Activated T-cell treated with anti-CD3 and anti-CD28 coated beads, Interleukin-2, amount 50 U/mL, for 4 hours (primary cell): ENCODE measurements at regions not wholly inside any gene's neighbourhood (a gene's known extent, or its start where the extent isn't known, plus 50 kb on each side); places are given as distances from the start of the nearest gene placed in this dataset.
A peak's percentile ranks its signal among the peaks of the same experiment; 100 is the strongest.
"Not testable (repeated sequence)": the region's sequence is repeated elsewhere in the genome, so short reads cannot be mapped to it uniquely, and the experiment has no call there.

Source experiments
- ATAC-seq, 2 donors: fragments of 200-7000 bp; cut with Tn5 transposase; one replicate each; pipeline ENCODE4 v1.10.0; 2021
- DNase-seq: peaks from one replicate; pipeline ENCODE4 v3.0.0-alpha.2; 2020
- H3K27me3 Mint-ChIP-seq: one replicate; pipeline ENCODE4 v1.8.0; 2021; ENCODE audit warnings: low read depth, mixed read lengths
- H3K36me3 Mint-ChIP-seq: one replicate; pipeline ENCODE4 v1.8.0; 2022; ENCODE audit warnings: mixed read lengths; ENCODE audit not compliant: insufficient read depth
- H3K4me1 Mint-ChIP-seq: one replicate; pipeline ENCODE4 v1.8.0; 2021; ENCODE audit warnings: low read depth, mixed read lengths
- H3K4me3 Mint-ChIP-seq: one replicate; pipeline ENCODE4 v1.8.0; 2021; ENCODE audit warnings: mild to moderate bottlenecking, moderate library complexity, mixed read lengths
- H3K9me3 Mint-ChIP-seq: one replicate; pipeline ENCODE4 v1.8.0; 2021; ENCODE audit warnings: mixed read lengths

- not testable (repeated sequence) for H3K36me3 Mint-ChIP-seq, H3K4me3 Mint-ChIP-seq, H3K27me3 Mint-ChIP-seq, H3K4me1 Mint-ChIP-seq, ATAC-seq, DNase-seq
- peaks cover 16% of the 10 kb centered on the region for H3K9me3 Mint-ChIP-seq
These were observed 1929.7 kb upstream of the DEFB115 start for GRCh38 chr20:29327600-29328420.

- not testable (repeated sequence) for H3K4me3 Mint-ChIP-seq, ATAC-seq, H3K27me3 Mint-ChIP-seq, DNase-seq, H3K4me1 Mint-ChIP-seq, H3K36me3 Mint-ChIP-seq
- peaks cover 28% of the 10 kb centered on the region for H3K9me3 Mint-ChIP-seq
These were observed 1926.9 kb upstream of the DEFB115 start for GRCh38 chr20:29330429-29331115.

GRCh38 chr20:29349836-29350235, 1907.6 kb upstream of the DEFB115 start:
- ATAC-seq, result no peak

GRCh38 chr20:29375937-29376336, 1881.5 kb upstream of the DEFB115 start:
- H3K9me3 Mint-ChIP-seq, result peaks cover 13% of the 10 kb centered on the region
- not testable (repeated sequence) for ATAC-seq, H3K27me3 Mint-ChIP-seq, H3K4me1 Mint-ChIP-seq, DNase-seq, H3K36me3 Mint-ChIP-seq, H3K4me3 Mint-ChIP-seq

More at GRCh38 chr20:29349836-29350235, 1907.6 kb upstream of the DEFB115 start:
- DNase-seq, result no peak
- no peaks in the 10 kb centered on the region for H3K36me3 Mint-ChIP-seq
- no peak overlapping the region for H3K4me3 Mint-ChIP-seq
- H3K27me3 Mint-ChIP-seq, result no peaks in the 10 kb centered on the region
- no peaks in the 10 kb centered on the region for H3K4me1 Mint-ChIP-seq
- peaks cover 13% of the 10 kb centered on the region for H3K9me3 Mint-ChIP-seq

- H3K27me3 Mint-ChIP-seq, H3K9me3 Mint-ChIP-seq, H3K4me1 Mint-ChIP-seq, H3K4me3 Mint-ChIP-seq, DNase-seq, H3K36me3 Mint-ChIP-seq, ATAC-seq: not testable (repeated sequence)
These were observed 1864.6 kb upstream of the DEFB115 start for GRCh38 chr20:29392853-29393252.

GRCh38 chr20:29408034-29408695, 1849.3 kb upstream of the DEFB115 start:
- Mint-ChIP-seq H3K9me3 (peaks cover 31% of the 10 kb centered on the region), H3K36me3 (peaks cover 2% of the 10 kb centered on the region), H3K4me1 (peaks cover 1% of the 10 kb centered on the region), H3K4me3 (no peak overlapping the region), H3K27me3 (peaks cover 14% of the 10 kb centered on the region)
- DNase-seq (no peak), ATAC-seq (no peak)

- H3K4me3 Mint-ChIP-seq, H3K4me1 Mint-ChIP-seq, DNase-seq, ATAC-seq, H3K36me3 Mint-ChIP-seq: not testable (repeated sequence)
- H3K27me3 Mint-ChIP-seq, result peaks cover 18% of the 10 kb centered on the region
- peaks cover 35% of the 10 kb centered on the region for H3K9me3 Mint-ChIP-seq
These were observed 1848.8 kb upstream of the DEFB115 start for GRCh38 chr20:29408707-29409106.

GRCh38 chr20:29409160-29409689, 1848.2 kb upstream of the DEFB115 start:
- H3K36me3 Mint-ChIP-seq, H3K4me1 Mint-ChIP-seq, H3K4me3 Mint-ChIP-seq, ATAC-seq, DNase-seq: not testable (repeated sequence)
- Mint-ChIP-seq H3K27me3 (peaks cover 20% of the 10 kb centered on the region), H3K9me3 (peaks cover 35% of the 10 kb centered on the region)

- peak; percentile 18 to 35 for ATAC-seq
- Mint-ChIP-seq H3K27me3 (peaks cover 20% of the 10 kb centered on the region), H3K4me1 (peaks cover 1% of the 10 kb centered on the region), H3K9me3 (peaks cover 30% of the 10 kb centered on the region), H3K36me3 (peaks cover 2% of the 10 kb centered on the region), H3K4me3 (no peak overlapping the region)
- DNase-seq, result no peak
These were observed 1847.3 kb upstream of the DEFB115 start for GRCh38 chr20:29409833-29410805.

GRCh38 chr20:29410806-29411457, 1846.5 kb upstream of the DEFB115 start:
- DNase-seq (no peak), ATAC-seq (peak; percentile 34 to 41)
- peaks cover 20% of the 10 kb centered on the region for H3K27me3 Mint-ChIP-seq
- peaks cover 1% of the 10 kb centered on the region for H3K4me1 Mint-ChIP-seq
- H3K4me3 Mint-ChIP-seq, result no peak overlapping the region
- peaks cover 2% of the 10 kb centered on the region for H3K36me3 Mint-ChIP-seq
- peaks cover 30% of the 10 kb centered on the region for H3K9me3 Mint-ChIP-seq

GRCh38 chr20:29411458-29411820, 1846.0 kb upstream of the DEFB115 start:
- H3K9me3 Mint-ChIP-seq, result peaks cover 30% of the 10 kb centered on the region
- H3K4me1 Mint-ChIP-seq, DNase-seq, H3K4me3 Mint-ChIP-seq, ATAC-seq, H3K36me3 Mint-ChIP-seq: not testable (repeated sequence)
- H3K27me3 Mint-ChIP-seq, result peaks cover 20% of the 10 kb centered on the region

GRCh38 chr20:29419378-29419777, 1838.1 kb upstream of the DEFB115 start:
- ATAC-seq, result no peak
- DNase-seq, result no peak
- no peaks in the 10 kb centered on the region for H3K4me1 Mint-ChIP-seq
- peaks cover 5% of the 10 kb centered on the region for H3K9me3 Mint-ChIP-seq
- H3K27me3 Mint-ChIP-seq, result no peaks in the 10 kb centered on the region
- no peaks in the 10 kb centered on the region for H3K36me3 Mint-ChIP-seq
- no peak overlapping the region for H3K4me3 Mint-ChIP-seq
